GM12873 (cell line): ENCODE measurements at regions not wholly inside any gene's neighbourhood (a gene's known extent, or its start where the extent isn't known, plus 50 kb on each side); places are given as distances from the start of the nearest gene placed in this dataset.

Experiments used
- CTCF ChIP-seq: IDR thresholded peaks from 2 replicates; pipeline ENCODE4 v1.5.1; 2012; ENCODE audit warnings: low read depth, mild to moderate bottlenecking, moderate library complexity, low read length, control low read depth; ENCODE audit not compliant: insufficient read depth; ENCODE audit errors: missing control alignments

DNA sequence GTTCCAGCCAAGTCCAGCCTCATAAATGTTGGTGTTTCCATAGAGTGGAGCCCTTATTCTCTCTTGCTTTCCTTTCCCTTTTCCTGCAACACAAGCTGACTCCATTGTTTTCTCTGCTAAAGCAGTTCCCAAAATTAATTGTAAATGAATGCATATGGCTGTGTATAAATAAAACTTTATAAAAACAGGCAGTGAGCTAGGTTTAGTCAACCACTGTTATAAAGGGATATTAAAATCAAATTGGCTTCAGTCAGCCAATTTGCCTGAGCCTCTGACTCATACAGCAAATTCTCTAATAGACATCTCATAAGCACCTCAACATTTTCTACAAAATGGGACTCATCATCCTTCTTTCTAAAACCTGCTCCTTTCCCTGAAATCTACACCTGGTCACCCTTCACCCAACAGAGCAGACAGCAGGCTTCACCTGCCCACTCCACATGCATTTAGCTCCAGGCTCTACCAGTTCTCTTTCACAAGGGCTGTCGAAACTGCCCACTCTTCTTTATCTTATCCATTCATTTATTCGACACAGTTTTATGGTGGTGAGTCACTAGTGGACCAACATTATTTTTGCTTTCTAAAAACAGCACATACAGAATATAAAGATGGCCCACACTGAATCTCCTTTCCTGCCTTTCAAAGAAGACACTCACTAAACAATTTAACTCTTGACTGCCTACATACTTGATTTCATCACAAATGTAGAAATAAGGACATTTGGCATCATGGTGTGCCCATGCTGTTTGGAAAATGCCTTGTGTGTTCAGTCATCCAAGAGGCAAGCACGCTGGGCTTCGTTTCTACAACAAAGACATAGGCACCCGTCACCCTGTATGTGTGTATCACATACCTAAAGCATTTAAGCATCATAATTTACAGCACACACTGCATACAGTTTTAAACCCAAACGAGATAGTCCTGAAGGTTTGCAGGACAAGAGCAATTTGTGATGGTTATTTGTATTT is 74.6 kb upstream of the C7orf33 start:
- no peak for TF ChIP-seq CTCF

GRCh38 chr7:148521271-148521670 is 69.3 kb upstream of the C7orf33 start:
- TF ChIP-seq CTCF: no peak

DNA sequence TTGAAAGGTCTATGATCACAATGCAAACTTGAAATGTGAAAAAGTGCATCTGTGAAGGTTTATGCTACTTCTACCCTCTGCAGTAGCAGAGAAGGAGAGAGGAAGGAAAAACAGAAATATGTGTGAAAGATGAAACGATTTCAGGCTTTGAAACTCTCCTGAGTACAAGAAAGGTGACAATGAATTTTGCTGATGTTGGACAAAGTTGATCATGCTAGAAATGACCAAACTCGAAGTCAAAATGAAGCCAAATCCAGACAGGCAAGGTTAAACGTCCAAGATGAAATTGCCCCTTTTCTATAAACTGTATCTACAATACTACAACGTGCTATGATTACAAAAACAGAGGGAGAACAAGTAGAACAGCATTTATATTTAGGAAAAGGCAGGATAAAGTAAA is 67.0 kb upstream of the C7orf33 start:
- no peak for TF ChIP-seq CTCF

DNA sequence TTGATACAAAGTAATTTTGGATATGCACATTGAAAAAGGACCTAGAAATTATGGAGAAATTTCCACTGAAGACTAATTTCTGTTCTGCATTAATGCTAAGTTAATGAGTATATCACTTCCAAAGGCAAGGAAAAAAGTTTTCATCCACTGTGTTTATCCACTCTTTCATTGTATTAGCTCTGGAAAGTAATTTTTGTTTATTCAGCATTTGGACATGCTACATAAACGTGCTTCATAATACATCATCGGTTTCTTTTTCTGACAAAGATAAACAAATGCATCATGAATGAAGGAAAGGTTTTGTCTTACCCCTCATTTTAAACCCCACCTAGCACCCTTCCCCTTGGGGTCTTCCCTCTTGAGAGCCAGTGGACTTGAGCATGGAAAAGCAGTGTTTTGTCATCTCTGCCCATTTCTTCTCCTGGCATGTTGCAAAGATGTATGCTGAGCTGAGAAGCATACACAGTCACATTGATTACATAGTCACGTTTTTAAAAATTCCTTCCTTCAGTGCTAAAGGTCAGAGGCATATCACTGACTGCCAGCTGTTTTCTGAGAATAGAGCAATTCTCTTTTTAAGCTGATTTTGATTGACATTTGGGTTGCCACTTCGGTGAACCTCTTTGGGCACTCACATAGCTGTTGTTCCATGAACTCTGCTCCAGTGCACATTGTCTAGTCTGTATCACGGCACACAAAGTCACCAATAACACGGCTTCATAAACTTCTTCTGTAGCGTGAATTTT is 65.9 kb upstream of the C7orf33 start:
- no peak for TF ChIP-seq CTCF

- TF ChIP-seq CTCF: peak; percentile 92
Measured at GRCh38 chr7:148527717-148528168, 62.8 kb upstream of the C7orf33 start.

- peak; percentile 27 for TF ChIP-seq CTCF
Measured at GRCh38 chr7:148535217-148535616, 55.3 kb upstream of the C7orf33 start.

GRCh38 chr7:148537435-148537834 is 53.1 kb upstream of the C7orf33 start:
- no peak for TF ChIP-seq CTCF
